ENCODE measurements at regions not wholly inside any gene's neighbourhood (a gene's known extent, or its start where the extent isn't known, plus 50 kb on each side); places are given as distances from the start of the nearest gene placed in this dataset.

GRCh38 chr10:64534616-64535015, 1013.4 kb downstream of the REEP3 start:
- TF ChIP-seq POLR2A (IDR thresholded peaks at IDR 0.05; ENCODE audit: low read depth, low read length) (no peak), POLR2AphosphoS5 (IDR thresholded peaks at IDR 0.05; ENCODE audit: low read depth, low read length) (no peak)

All from GM12892 (cell line).